CD14-positive monocyte (primary cell): ENCODE measurements at regions not wholly inside any gene's neighbourhood (a gene's known extent, or its start where the extent isn't known, plus 50 kb on each side); places are given as distances from the start of the nearest gene placed in this dataset.
A peak's percentile ranks its signal among the peaks of the same experiment; 100 is the strongest.

Source experiments
- DNase-seq, 3 donors: peaks; one replicate each; pipeline ENCODE4 v3.0.0-alpha.2; 2011 to 2022
- H2AFZ ChIP-seq: 2 replicates; pipeline ENCODE4 v1.6.0; 2012; ENCODE audit warnings: mild to moderate bottlenecking, low read depth, low read length, inconsistent platforms; ENCODE audit not compliant: insufficient read depth, poor library complexity, severe bottlenecking
- H3K27ac ChIP-seq, 2 donors: 1 replicate in 1 of 2; 2 replicates in 1 of 2; pipeline ENCODE4 v1.5.1; 2012 to 2013; ENCODE audit warnings: low read length in 2 of 2, control low read depth in 1 of 2, inconsistent platforms in 1 of 2, low read depth in 1 of 2, mild to moderate bottlenecking in 1 of 2
- H3K27me3 ChIP-seq, 2 donors: one replicate each; pipeline versions ENCODE4 v1.6.0 to v1.6.1; 2011 to 2013; ENCODE audit warnings: low read length in 2 of 2; ENCODE audit not compliant: control insufficient read depth in 2 of 2, insufficient read depth in 2 of 2
- H3K36me3 ChIP-seq, 2 donors: replicated peaks in 1 of 2; 1 replicate in 1 of 2; 2 replicates in 1 of 2; pipeline versions ENCODE4 v1.5.1 to v1.6.1; 2012 to 2013; ENCODE audit warnings: low read length in 2 of 2, control low read depth in 1 of 2, inconsistent platforms in 1 of 2, mild to moderate bottlenecking in 1 of 2; ENCODE audit not compliant: insufficient read depth in 2 of 2, control insufficient read depth in 1 of 2
- H3K4me1 ChIP-seq, 2 donors: 1 replicate in 1 of 2; 2 replicates in 1 of 2; pipeline versions ENCODE4 v1.5.1 to v1.6.1; 2012 to 2013; ENCODE audit warnings: low read length in 2 of 2, control low read depth in 1 of 2, inconsistent platforms in 1 of 2, mild to moderate bottlenecking in 1 of 2, moderate library complexity in 1 of 2; ENCODE audit not compliant: insufficient read depth in 2 of 2, control insufficient read depth in 1 of 2
- H3K4me2 ChIP-seq: replicated peaks from 2 replicates; pipeline ENCODE3; 2012; ENCODE audit warnings: low read length, moderate library complexity, mild to moderate bottlenecking; ENCODE audit not compliant: poor library complexity, severe bottlenecking; ENCODE audit errors: extremely low read depth
- H3K4me3 ChIP-seq, 3 experiments: fragments of 200-600 bp in 1 of 3; sonication (generic) in 1 of 3; replicated peaks in 1 of 3; 1 replicate in 2 of 3; 2 replicates in 1 of 3; pipeline ENCODE4 v1.5.1; 2011 to 2013; ENCODE audit warnings: low read length in 3 of 3, mild to moderate bottlenecking in 3 of 3, control low read depth in 2 of 3, low read depth in 2 of 3, inconsistent platforms in 1 of 3, moderate library complexity in 1 of 3
- H3K79me2 ChIP-seq: 2 replicates; pipeline ENCODE4 v1.6.0; 2012; ENCODE audit warnings: mild to moderate bottlenecking, control low read depth, inconsistent platforms, low read length, moderate library complexity; ENCODE audit not compliant: insufficient read depth
- H3K9ac ChIP-seq: 2 replicates; pipeline ENCODE4 v1.6.0; 2017; ENCODE audit warnings: low read length, mild to moderate bottlenecking; ENCODE audit not compliant: insufficient read depth, poor library complexity, severe bottlenecking
- H3K9me3 ChIP-seq, 2 donors: replicated peaks in 1 of 2; 1 replicate in 1 of 2; 2 replicates in 1 of 2; pipeline versions ENCODE4 v1.5.1 to v1.6.1; 2012 to 2013; ENCODE audit warnings: low read length in 2 of 2, control low read depth in 1 of 2; ENCODE audit not compliant: control insufficient read depth in 1 of 2, insufficient read depth in 1 of 2
- H4K20me1 ChIP-seq: 2 replicates; pipeline ENCODE4 v1.6.0; 2012; ENCODE audit warnings: mild to moderate bottlenecking, low read length, control low read depth, moderate library complexity; ENCODE audit not compliant: insufficient read depth
- H3K27ac Mint-ChIP-seq, 7 donors: one replicate each; pipeline ENCODE4 v1.8.0; 2020; ENCODE audit warnings: mild to moderate bottlenecking in 7 of 7, mixed read lengths in 7 of 7, moderate library complexity in 6 of 7, inconsistent platforms in 2 of 7
- H3K27me3 Mint-ChIP-seq, 3 donors: one replicate each; pipeline ENCODE4 v1.8.0; 2021 to 2022; ENCODE audit warnings: low read depth in 3 of 3, mild to moderate bottlenecking in 3 of 3, mixed read lengths in 3 of 3, moderate library complexity in 3 of 3, inconsistent platforms in 1 of 3
- H3K36me3 Mint-ChIP-seq, 2 donors: one replicate each; pipeline ENCODE4 v1.8.0; 2020; ENCODE audit warnings: mixed read lengths in 2 of 2, inconsistent platforms in 1 of 2, mild to moderate bottlenecking in 1 of 2
- H3K4me1 Mint-ChIP-seq: one replicate; pipeline ENCODE4 v1.8.0; 2020; ENCODE audit warnings: mild to moderate bottlenecking, mixed read lengths
- H3K4me3 Mint-ChIP-seq, 2 donors: one replicate each; pipeline ENCODE4 v1.8.0; 2020; ENCODE audit warnings: mild to moderate bottlenecking in 2 of 2, mixed read lengths in 2 of 2, moderate library complexity in 1 of 2
- H3K9me3 Mint-ChIP-seq, 7 donors: one replicate each; pipeline ENCODE4 v1.8.0; 2020 to 2022; ENCODE audit warnings: mixed read lengths in 7 of 7, mild to moderate bottlenecking in 6 of 7, moderate library complexity in 6 of 7, inconsistent platforms in 2 of 7
- WGBS: methylation state at CpG from one replicate; pipeline ENCODE4 v1.1.5; 2013; ENCODE audit warnings: missing lambda C conversion rate; ENCODE audit not compliant: insufficient coverage; 5-methylcytosine and 5-hydroxymethylcytosine counted together
- intact Hi-C, 2 donors: fragments of 100-400 bp; cut with micrococcal nuclease; formaldehyde crosslinking; loops; one replicate each; pipeline versions ENCODE4 v1.15.0 to v1.15.1; 2023
- TF ChIP-seq, protein P1 (sequence below): fragments of 200-600 bp; IDR thresholded peaks from one replicate; pipeline ENCODE4 v1.8.0; 2022; ENCODE audit warnings: antibody characterized with exemption, mild to moderate bottlenecking

DNA sequence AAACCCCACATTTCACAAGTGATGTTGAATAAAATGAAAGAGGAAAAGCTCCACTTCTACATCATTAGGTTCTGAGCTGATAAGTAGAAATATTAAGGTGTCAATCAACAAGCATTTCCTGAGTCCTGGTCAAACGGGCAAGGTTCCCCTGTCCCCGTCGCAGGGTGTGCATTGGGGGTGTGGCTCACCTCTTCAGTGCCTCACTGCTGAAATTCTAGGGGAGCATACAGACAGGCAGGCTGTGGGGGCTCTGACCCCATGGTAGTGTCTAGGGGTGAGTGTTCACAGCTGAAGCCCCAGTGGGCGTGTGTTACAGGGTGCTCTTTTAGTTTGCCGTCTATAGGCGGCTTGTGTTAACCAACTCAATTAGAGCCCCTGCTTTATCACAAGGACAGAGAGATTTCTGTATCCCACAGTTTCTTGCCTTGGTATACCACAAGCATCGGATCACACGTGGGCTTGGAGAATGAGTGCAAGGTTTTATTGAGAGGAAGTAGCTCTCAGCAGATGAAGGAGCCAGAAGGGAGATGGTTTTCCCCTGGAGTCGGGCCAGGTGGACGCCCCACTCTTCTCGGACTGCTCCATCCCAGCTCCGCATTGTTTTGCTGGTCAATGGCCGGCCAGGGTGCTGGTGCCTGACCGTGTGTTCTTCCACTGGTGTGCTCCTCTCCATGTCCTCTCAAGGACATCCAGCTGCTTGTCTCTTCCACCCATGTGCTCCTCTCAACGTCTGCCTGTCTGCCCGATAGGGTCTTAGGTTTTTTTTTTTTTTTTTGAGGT, 238.2 kb upstream of the NLRP1 start:
- Histone ChIP-seq H3K4me3 (no peak overlapping the region), H3K27ac (no peak overlapping the region), H3K9ac (no peak overlapping the region), H3K79me2 (no peaks in the 10 kb centered on the region), H3K4me2 (no peak overlapping the region), H4K20me1 (no peaks in the 10 kb centered on the region), H3K27me3 (peaks cover 0 to 3% of the 10 kb centered on the region in 2 donors), H3K36me3 (no peaks in the 10 kb centered on the region), H2AFZ (no peak overlapping the region), H3K9me3 (peaks cover 0 to 2% of the 10 kb centered on the region in 2 donors), H3K4me1 (no peaks in the 10 kb centered on the region)
- Mint-ChIP-seq H3K4me1 (no peaks in the 10 kb centered on the region), H3K36me3 (no peaks in the 10 kb centered on the region), H3K4me3 (no peak overlapping the region), H3K27me3 (peaks cover 4 to 14% (median 7%) of the 10 kb centered on the region in 3 donors), H3K9me3 (peaks cover 0 to 11% (median 4%) of the 10 kb centered on the region in 7 donors), H3K27ac (peak overlapping the region in 1 of 7 donors; percentile 26)
- no peak for DNase-seq
- TF ChIP-seq, protein P1, sequence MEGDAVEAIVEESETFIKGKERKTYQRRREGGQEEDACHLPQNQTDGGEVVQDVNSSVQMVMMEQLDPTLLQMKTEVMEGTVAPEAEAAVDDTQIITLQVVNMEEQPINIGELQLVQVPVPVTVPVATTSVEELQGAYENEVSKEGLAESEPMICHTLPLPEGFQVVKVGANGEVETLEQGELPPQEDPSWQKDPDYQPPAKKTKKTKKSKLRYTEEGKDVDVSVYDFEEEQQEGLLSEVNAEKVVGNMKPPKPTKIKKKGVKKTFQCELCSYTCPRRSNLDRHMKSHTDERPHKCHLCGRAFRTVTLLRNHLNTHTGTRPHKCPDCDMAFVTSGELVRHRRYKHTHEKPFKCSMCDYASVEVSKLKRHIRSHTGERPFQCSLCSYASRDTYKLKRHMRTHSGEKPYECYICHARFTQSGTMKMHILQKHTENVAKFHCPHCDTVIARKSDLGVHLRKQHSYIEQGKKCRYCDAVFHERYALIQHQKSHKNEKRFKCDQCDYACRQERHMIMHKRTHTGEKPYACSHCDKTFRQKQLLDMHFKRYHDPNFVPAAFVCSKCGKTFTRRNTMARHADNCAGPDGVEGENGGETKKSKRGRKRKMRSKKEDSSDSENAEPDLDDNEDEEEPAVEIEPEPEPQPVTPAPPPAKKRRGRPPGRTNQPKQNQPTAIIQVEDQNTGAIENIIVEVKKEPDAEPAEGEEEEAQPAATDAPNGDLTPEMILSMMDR: no peak
- intact Hi-C loops: no loop called here
- WGBS: 94% methylated on average over 11 of the region's 16 CpGs

GRCh38 chr17:5823219-5823618, 238.9 kb upstream of the NLRP1 start:
- Mint-ChIP-seq H3K9me3 (peaks cover 0 to 11% (median 5%) of the 10 kb centered on the region in 7 donors), H3K36me3 (no peaks in the 10 kb centered on the region), H3K27ac (peak overlapping the region in 1 of 7 donors; percentile 8), H3K4me1 (no peaks in the 10 kb centered on the region), H3K4me3 (no peak overlapping the region), H3K27me3 (peaks cover 1 to 12% (median 3%) of the 10 kb centered on the region in 3 donors)
- Histone ChIP-seq H2AFZ (no peak overlapping the region), H3K27me3 (no peaks in the 10 kb centered on the region), H3K27ac (no peak overlapping the region), H3K4me2 (no peak overlapping the region), H3K9me3 (peaks cover 0 to 2% of the 10 kb centered on the region in 2 donors), H3K9ac (no peak overlapping the region), H3K36me3 (no peaks in the 10 kb centered on the region), H3K4me3 (no peak overlapping the region), H4K20me1 (no peaks in the 10 kb centered on the region), H3K4me1 (no peaks in the 10 kb centered on the region), H3K79me2 (no peaks in the 10 kb centered on the region)
- TF ChIP-seq, protein P1: no peak
- intact Hi-C loops: no loop called here
- DNase-seq: no peak
- WGBS: 83% methylated on average over 1 of the region's 6 CpGs
